ENCODE measurements at regions not wholly inside any gene's neighbourhood (a gene's known extent, or its start where the extent isn't known, plus 50 kb on each side); places are given as distances from the start of the nearest gene placed in this dataset.

GRCh38 chr7:32259931-32260596 is 189.9 kb upstream of the PDE1C start:
- TF ChIP-seq, protein P1, sequence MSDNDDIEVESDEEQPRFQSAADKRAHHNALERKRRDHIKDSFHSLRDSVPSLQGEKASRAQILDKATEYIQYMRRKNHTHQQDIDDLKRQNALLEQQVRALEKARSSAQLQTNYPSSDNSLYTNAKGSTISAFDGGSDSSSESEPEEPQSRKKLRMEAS (IDR thresholded peaks at IDR 0.05), result no peak
- TF ChIP-seq ZBTB7A (IDR thresholded peaks at IDR 0.05; ENCODE audit: low read depth) (no peak), TAF1 (IDR thresholded peaks at IDR 0.05; ENCODE audit: low read depth) (no peak), NFIC (IDR thresholded peaks at IDR 0.05) (no peak), CEBPB (IDR thresholded peaks at IDR 0.05) (no peak), TCF12 (IDR thresholded peaks at IDR 0.05; ENCODE audit: low read depth) (no peak)
- TF ChIP-seq, protein P2, sequence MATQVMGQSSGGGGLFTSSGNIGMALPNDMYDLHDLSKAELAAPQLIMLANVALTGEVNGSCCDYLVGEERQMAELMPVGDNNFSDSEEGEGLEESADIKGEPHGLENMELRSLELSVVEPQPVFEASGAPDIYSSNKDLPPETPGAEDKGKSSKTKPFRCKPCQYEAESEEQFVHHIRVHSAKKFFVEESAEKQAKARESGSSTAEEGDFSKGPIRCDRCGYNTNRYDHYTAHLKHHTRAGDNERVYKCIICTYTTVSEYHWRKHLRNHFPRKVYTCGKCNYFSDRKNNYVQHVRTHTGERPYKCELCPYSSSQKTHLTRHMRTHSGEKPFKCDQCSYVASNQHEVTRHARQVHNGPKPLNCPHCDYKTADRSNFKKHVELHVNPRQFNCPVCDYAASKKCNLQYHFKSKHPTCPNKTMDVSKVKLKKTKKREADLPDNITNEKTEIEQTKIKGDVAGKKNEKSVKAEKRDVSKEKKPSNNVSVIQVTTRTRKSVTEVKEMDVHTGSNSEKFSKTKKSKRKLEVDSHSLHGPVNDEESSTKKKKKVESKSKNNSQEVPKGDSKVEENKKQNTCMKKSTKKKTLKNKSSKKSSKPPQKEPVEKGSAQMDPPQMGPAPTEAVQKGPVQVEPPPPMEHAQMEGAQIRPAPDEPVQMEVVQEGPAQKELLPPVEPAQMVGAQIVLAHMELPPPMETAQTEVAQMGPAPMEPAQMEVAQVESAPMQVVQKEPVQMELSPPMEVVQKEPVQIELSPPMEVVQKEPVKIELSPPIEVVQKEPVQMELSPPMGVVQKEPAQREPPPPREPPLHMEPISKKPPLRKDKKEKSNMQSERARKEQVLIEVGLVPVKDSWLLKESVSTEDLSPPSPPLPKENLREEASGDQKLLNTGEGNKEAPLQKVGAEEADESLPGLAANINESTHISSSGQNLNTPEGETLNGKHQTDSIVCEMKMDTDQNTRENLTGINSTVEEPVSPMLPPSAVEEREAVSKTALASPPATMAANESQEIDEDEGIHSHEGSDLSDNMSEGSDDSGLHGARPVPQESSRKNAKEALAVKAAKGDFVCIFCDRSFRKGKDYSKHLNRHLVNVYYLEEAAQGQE (IDR thresholded peaks at IDR 0.05; ENCODE audit: low read depth), result no peak
- TF ChIP-seq, protein P3, sequence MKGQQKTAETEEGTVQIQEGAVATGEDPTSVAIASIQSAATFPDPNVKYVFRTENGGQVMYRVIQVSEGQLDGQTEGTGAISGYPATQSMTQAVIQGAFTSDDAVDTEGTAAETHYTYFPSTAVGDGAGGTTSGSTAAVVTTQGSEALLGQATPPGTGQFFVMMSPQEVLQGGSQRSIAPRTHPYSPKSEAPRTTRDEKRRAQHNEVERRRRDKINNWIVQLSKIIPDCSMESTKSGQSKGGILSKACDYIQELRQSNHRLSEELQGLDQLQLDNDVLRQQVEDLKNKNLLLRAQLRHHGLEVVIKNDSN (IDR thresholded peaks at IDR 0.05), result no peak

All from Ishikawa (cell line).